ENCODE measurements at regions not wholly inside any gene's neighbourhood (a gene's known extent, or its start where the extent isn't known, plus 50 kb on each side); places are given as distances from the start of the nearest gene placed in this dataset.
"Not testable (repeated sequence)": the region's sequence is repeated elsewhere in the genome, so short reads cannot be mapped to it uniquely, and the experiment has no call there.

DNA sequence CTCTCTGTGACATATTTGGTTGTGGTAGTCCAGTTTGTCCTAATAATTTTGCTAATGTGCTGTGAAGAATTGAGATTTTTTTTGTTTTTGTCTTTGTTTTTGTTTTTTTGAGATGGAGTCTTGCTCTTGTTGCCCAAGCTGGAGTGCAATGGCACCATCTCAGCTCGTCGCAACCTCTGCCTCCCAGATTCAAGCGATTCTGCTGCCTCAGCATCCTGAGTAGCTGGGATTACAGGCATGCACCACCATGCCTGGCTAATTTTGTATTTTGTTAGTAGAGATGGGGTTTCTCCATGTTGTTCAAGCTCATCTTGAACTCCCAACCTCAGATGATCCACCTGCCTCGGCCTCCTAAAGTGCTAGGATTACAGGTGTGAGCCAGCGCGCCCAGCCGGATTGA lies 73.4 kb downstream of the FAM50B start:
- POLR2A ChIA-PET; CTCF ChIA-PET (ENCODE audit: low intra/inter-chr PET ratio); H3K36me3 ChIP-seq (ENCODE audit: control insufficient read depth, insufficient read depth, low read length); H3K9me3 ChIP-seq (replicated peaks; ENCODE audit: control insufficient read depth, insufficient read depth, low read depth, low read length); H3K79me2 ChIP-seq (ENCODE audit: control insufficient read depth, insufficient read depth, low read length); H4K20me1 ChIP-seq (replicated peaks; ENCODE audit: control insufficient read depth, insufficient read depth, low read length); H3K4me1 ChIP-seq (replicated peaks in 1 of 2; ENCODE audit: control insufficient read depth in 2 of 2, insufficient read depth in 2 of 2, low read length in 2 of 2); H3K4me2 ChIP-seq (ENCODE audit: insufficient read depth, low read length); BruUV-seq (replicated peaks); ATAC-seq; H3K9ac ChIP-seq (ENCODE audit: insufficient read depth in 1 of 2, low read depth in 2 of 2, low read length in 2 of 2); DNase-seq (ENCODE audit: extremely low read depth in 1 of 4, low spot score in 3 of 4); H3K4me3 ChIP-seq; intact Hi-C loops (cut with micrococcal nuclease); H3K27ac ChIP-seq (ENCODE audit: extremely low read depth, low read depth, low read length); H3K9me1 ChIP-seq (ENCODE audit: control insufficient read depth, insufficient read depth, low read length); H2AFZ ChIP-seq (ENCODE audit: low read depth, low read length); FAIRE-seq; in situ Hi-C loops (cut with MboI); H3K27me3 ChIP-seq (ENCODE audit: control insufficient read depth in 2 of 2, insufficient read depth in 2 of 2, low read length in 2 of 2): not testable (repeated sequence)
- TF ChIP-seq MAFG (tag; conservative IDR thresholded peaks at IDR 0.05) (peak; percentile 51; the same call in 1 of the 2 replicates), ZNF316 (IDR thresholded peaks at IDR 0.05) (peak; percentile 80), C11orf30 (IDR thresholded peaks at IDR 0.05; ENCODE audit: low read depth) (peak; percentile 77)
- 55% methylated on average over 7 of the region's 7 CpGs for WGBS (ENCODE audit: insufficient coverage, low coverage, missing lambda C conversion rate)

DNA sequence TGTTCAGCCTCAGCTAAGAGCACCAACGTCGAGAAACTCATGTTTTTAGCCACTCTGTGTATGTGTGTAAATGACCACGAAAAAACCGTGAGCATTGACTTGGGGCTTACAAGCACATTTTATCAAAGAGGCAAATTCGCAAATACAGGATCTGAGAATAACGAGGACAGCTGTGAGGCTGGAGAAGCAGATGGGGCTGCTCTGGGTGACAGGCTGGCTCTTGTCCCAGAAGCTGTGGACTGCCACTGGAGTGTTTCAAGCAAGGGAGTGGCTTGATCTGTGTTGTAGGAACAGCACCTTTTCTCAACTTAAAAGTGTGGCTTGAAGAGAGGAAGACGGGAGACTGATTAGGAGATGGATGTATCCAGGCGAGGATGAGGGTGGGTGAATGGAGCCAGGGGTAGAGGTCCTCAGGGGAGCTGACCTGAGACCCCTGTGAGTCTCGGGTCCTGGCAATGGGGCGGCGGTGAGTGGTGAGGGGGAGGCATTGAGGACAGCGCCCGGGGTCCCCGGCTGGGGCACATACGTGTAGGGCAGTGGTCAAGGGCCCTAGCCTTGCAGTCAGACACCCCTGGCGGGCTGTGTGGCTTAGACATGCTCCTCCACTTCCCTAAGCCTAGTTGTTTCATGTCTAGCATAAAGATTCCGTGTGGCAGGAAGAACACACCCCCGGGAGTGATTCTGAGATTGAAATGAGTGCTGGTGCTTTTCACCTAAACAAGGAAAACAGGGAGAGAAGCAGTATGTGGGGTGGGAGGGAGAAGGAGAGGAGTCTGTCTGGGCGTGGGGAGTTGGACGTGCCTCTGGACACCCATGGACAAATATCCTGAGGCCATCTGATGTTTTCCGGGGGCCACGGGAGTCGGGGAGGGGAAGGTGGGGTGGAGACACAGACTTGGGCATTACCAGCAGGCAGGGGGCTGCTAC lies 76.3 kb downstream of the FAM50B start:
- H4K20me1 ChIP-seq (replicated peaks; ENCODE audit: control insufficient read depth, insufficient read depth, low read length); intact Hi-C loops (cut with micrococcal nuclease); H3K4me1 ChIP-seq (replicated peaks in 1 of 2; ENCODE audit: control insufficient read depth in 2 of 2, insufficient read depth in 2 of 2, low read length in 2 of 2); H3K4me2 ChIP-seq (ENCODE audit: insufficient read depth, low read length); H3K36me3 ChIP-seq (ENCODE audit: control insufficient read depth, insufficient read depth, low read length); CTCF ChIA-PET (ENCODE audit: low intra/inter-chr PET ratio); H3K9me1 ChIP-seq (ENCODE audit: control insufficient read depth, insufficient read depth, low read length); H3K9ac ChIP-seq (ENCODE audit: insufficient read depth in 1 of 2, low read depth in 2 of 2, low read length in 2 of 2); H3K4me3 ChIP-seq; in situ Hi-C loops (cut with MboI); H3K79me2 ChIP-seq (ENCODE audit: control insufficient read depth, insufficient read depth, low read length); H3K9me3 ChIP-seq (replicated peaks; ENCODE audit: control insufficient read depth, insufficient read depth, low read depth, low read length); DNase-seq (ENCODE audit: extremely low read depth in 1 of 4, low spot score in 3 of 4); BruUV-seq (replicated peaks); H3K27ac ChIP-seq (ENCODE audit: extremely low read depth, low read depth, low read length); H2AFZ ChIP-seq (ENCODE audit: low read depth, low read length): not testable (repeated sequence)
- ATAC-seq = peak; percentile 49; the same call in 2 of the 3 replicates
- POLR2A ChIA-PET = interaction anchor here (0.8 kb wide), 1 partner anchor 12 kb away, joined by 3 read pairs; no protein-coding TSS in a partner anchor
- FAIRE-seq = peak; percentile 67
- 16% methylated on average over 20 of the region's 23 CpGs for WGBS (ENCODE audit: insufficient coverage, low coverage, missing lambda C conversion rate)
- peaks cover 5 to 11% of the 10 kb centered on the region in 2 experiments; a peak in 4 of 5 replicates for H3K27me3 ChIP-seq (ENCODE audit: control insufficient read depth in 2 of 2, insufficient read depth in 2 of 2, low read length in 2 of 2)
